Karpas-422 (cell line): ENCODE measurements at regions not wholly inside any gene's neighbourhood (a gene's known extent, or its start where the extent isn't known, plus 50 kb on each side); places are given as distances from the start of the nearest gene placed in this dataset.

Source experiments
- DNase-seq: peaks from one replicate; pipeline ENCODE4 v3.0.0-alpha.2; 2015
- H2AFZ ChIP-seq: fragments of 200-600 bp; sonication (generic); 2 replicates; pipeline ENCODE4 v1.6.1; 2014; ENCODE audit warnings: antibody characterized with exemption, low read length, mixed read lengths
- H3K27ac ChIP-seq: fragments of 200-600 bp; sonication (generic); 2 replicates; pipeline ENCODE4 v1.5.1; 2014; ENCODE audit warnings: mild to moderate bottlenecking, low read length, moderate library complexity
- H3K27me3 ChIP-seq: fragments of 200-600 bp; sonication (generic); 2 replicates; pipeline ENCODE4 v1.6.1; 2014; ENCODE audit warnings: low read length, mixed read lengths
- H3K36me3 ChIP-seq: fragments of 200-600 bp; sonication (generic); 2 replicates; pipeline ENCODE4 v1.6.1; 2014; ENCODE audit warnings: low read length, mixed read lengths; ENCODE audit not compliant: insufficient read depth
- H3K4me1 ChIP-seq: fragments of 200-600 bp; sonication (generic); 2 replicates; pipeline ENCODE4 v1.6.1; 2014; ENCODE audit warnings: mild to moderate bottlenecking, low read length, mixed read lengths
- H3K4me2 ChIP-seq: fragments of 200-600 bp; sonication (generic); 2 replicates; pipeline ENCODE4 v1.6.1; 2014; ENCODE audit warnings: low read length, low read depth, mild to moderate bottlenecking; ENCODE audit not compliant: poor library complexity, severe bottlenecking
- H3K4me3 ChIP-seq: fragments of 200-600 bp; sonication (generic); 2 replicates; pipeline ENCODE4 v1.5.1; 2014; ENCODE audit warnings: mild to moderate bottlenecking, antibody characterized with exemption, low read length, mixed read lengths
- H3K79me2 ChIP-seq: fragments of 200-600 bp; sonication (generic); 2 replicates; pipeline ENCODE4 v1.6.1; 2014; ENCODE audit warnings: mild to moderate bottlenecking, low read length, mixed read lengths
- H3K9ac ChIP-seq: fragments of 200-600 bp; sonication (generic); 2 replicates; pipeline ENCODE4 v1.6.0; 2014; ENCODE audit warnings: low read length
- H3K9me2 ChIP-seq: fragments of 200-600 bp; sonication (generic), shearing (Covaris generic); replicated peaks from 2 replicates; pipeline ENCODE4 v1.6.0; 2014; ENCODE audit warnings: mild to moderate bottlenecking, low read length, moderate library complexity; ENCODE audit not compliant: insufficient read depth
- H3K9me3 ChIP-seq: fragments of 300-700, 200-600 bp; sonication (generic); 2 replicates; pipeline ENCODE4 v1.6.1; 2014; ENCODE audit warnings: low read length, mixed read lengths
- H4K20me1 ChIP-seq: fragments of 200-600 bp; sonication (generic); 2 replicates; pipeline ENCODE4 v1.6.1; 2014; ENCODE audit warnings: mild to moderate bottlenecking, antibody characterized with exemption, low read length, low read depth; ENCODE audit not compliant: insufficient read depth

DNA sequence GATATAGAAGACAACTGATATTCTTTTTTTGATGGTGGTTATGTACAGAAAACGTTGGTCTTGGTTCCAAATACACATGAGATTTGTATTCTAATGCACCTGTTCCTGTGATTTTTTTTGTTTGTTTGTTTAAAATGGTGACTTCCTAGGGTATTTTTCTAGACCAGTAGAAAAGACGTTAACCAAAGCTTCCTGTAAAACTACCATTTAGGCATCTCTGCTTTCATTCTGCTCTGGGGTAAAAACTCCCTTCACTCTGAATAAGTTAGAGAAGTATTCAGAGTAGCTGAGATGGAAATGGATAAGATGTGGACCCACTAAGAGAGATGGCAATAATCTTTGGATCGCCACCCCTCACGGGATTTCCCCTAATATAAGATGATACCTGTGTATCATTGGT lies 343.2 kb upstream of the KLF3 start:
- Histone ChIP-seq H3K79me2 (no peaks in the 10 kb centered on the region), H3K9me2 (no peaks in the 10 kb centered on the region), H3K4me1 (peaks cover 14% of the 10 kb centered on the region), H3K9ac (no peak overlapping the region), H3K27ac (no peak overlapping the region), H3K36me3 (no peaks in the 10 kb centered on the region), H4K20me1 (no peaks in the 10 kb centered on the region), H3K27me3 (no peaks in the 10 kb centered on the region), H2AFZ (no peak overlapping the region), H3K4me3 (no peak overlapping the region), H3K9me3 (no peaks in the 10 kb centered on the region), H3K4me2 (no peak overlapping the region)
- no peak for DNase-seq

DNA sequence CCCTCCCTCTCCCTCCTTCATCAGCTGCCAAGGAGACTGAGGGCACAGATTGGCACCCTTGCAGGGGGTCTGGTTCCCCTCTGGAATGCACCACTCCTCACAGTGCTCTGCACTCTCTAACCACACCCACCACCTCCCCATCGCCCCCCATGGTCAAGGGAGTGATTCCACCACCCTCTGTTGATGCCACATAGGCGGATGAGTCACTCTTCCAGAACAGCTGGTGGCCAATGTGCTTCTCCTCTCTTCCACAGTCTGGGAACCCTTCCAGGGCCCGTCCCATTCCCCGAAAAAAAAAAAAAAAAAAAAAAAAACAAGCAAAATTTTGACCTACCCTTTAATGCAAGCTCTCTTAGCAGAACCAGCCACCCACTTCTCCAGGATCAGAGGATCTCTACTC lies 341.3 kb upstream of the KLF3 start:
- Histone ChIP-seq H3K27ac (no peak overlapping the region), H3K9me3 (no peaks in the 10 kb centered on the region), H3K4me3 (no peak overlapping the region), H3K27me3 (no peaks in the 10 kb centered on the region), H3K36me3 (no peaks in the 10 kb centered on the region), H3K9me2 (no peaks in the 10 kb centered on the region), H3K79me2 (no peaks in the 10 kb centered on the region), H3K4me2 (no peak overlapping the region), H2AFZ (no peak overlapping the region), H3K4me1 (peaks cover 14% of the 10 kb centered on the region), H4K20me1 (no peaks in the 10 kb centered on the region), H3K9ac (no peak overlapping the region)
- DNase-seq: no peak

DNA sequence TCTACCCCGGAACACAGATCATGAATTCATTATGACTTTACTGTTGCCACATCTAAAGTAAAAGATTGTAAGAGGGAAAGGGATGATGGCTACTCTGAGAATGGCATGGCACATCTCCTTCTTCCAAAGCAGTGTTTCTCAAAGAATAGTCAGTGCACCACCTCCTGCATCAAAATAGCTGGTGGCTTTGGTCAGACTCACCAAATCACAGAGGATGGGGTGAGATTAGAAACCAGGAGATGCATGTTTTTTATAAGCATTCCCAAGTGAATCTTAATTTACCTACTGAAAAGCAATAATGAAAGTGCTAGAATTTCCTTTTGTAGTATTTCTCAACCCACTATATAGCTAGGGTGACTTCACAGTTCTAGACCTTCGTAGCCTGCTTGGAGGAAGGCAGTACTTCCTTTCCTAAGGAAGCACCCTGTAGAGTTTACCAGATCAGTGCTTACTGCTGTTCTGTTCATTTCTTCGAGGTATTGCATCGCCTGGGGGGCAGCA lies 340.8 kb upstream of the KLF3 start:
- H3K4me2 ChIP-seq: no peak overlapping the region
- no peak for DNase-seq

DNA sequence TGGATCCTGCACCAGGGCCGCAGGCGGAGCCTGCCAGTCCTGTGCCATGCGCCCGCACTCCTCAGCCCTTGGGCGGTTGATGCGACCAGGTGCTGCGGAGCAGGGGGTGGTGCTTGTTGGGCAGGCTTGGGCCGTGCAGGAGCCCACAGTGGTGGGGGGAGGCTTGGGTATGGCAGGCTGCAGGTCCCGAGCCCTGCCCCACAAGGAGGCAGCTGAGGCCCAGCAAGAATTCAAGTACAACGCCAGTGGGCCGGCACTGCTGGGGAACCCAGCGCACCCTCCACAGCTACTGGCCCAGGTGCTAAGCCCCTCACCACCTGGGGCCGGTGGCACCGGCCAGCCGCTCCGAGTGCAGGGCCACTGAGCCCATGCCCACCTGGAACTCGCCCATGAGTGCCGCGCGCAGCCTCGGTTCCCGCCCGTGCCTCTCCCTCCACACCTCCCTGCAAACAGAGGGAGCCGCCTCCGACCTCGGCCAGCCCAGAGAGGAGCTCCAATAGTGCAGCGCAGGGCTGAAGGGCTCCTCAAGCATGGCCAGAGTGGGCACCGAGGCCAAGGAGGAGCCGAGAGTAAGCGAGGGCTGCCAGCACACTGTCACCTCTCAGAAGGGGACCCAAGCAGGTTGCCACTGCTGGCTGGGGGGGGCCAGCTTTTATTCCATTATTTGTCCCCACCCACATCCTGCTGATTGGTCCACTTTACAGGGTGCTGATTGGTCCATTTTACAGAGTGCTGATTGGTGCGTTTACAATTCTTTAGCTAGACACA lies 339.0 kb upstream of the KLF3 start:
- Histone ChIP-seq H3K27me3 (no peaks in the 10 kb centered on the region), H3K79me2 (no peaks in the 10 kb centered on the region), H3K9me2 (no peaks in the 10 kb centered on the region), H3K27ac (no peak overlapping the region), H3K9me3 (no peaks in the 10 kb centered on the region), H3K4me1 (peaks cover 5% of the 10 kb centered on the region; the same call in 1 of the 2 replicates), H2AFZ (no peak overlapping the region), H3K36me3 (no peaks in the 10 kb centered on the region), H3K4me2 (no peak overlapping the region), H3K4me3 (no peak overlapping the region), H4K20me1 (no peaks in the 10 kb centered on the region), H3K9ac (no peak overlapping the region)
- no peak for DNase-seq

More for the DNA sequence above, 340.8 kb upstream of the KLF3 start:
- H3K9ac ChIP-seq: no peak overlapping the region
- H3K27me3 ChIP-seq: no peaks in the 10 kb centered on the region
- H3K79me2 ChIP-seq: no peaks in the 10 kb centered on the region
- no peaks in the 10 kb centered on the region for H3K9me3 ChIP-seq
- no peak overlapping the region for H3K4me3 ChIP-seq
- H3K4me1 ChIP-seq: peaks cover 16% of the 10 kb centered on the region
- no peak overlapping the region for H2AFZ ChIP-seq
- no peak overlapping the region for H3K27ac ChIP-seq
- H4K20me1 ChIP-seq: no peaks in the 10 kb centered on the region
- H3K36me3 ChIP-seq: no peaks in the 10 kb centered on the region
- no peaks in the 10 kb centered on the region for H3K9me2 ChIP-seq

DNA sequence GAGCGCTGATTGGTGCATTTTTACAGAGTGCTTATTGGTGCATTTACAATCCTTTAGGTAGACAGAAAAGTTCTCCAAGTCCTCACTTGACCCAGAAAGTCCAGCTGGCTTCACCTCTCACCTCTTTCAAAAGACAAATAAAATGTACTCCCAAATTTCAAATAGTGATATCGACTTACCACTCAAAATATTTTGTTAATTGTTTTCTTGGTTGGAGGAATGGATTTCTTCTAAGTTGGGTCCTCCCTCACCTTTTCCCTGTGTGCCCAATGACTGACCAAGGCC lies 338.4 kb upstream of the KLF3 start:
- H3K36me3 ChIP-seq: no peaks in the 10 kb centered on the region
- no peaks in the 10 kb centered on the region for H3K9me3 ChIP-seq
- H3K9me2 ChIP-seq: no peaks in the 10 kb centered on the region
- no peak overlapping the region for H3K4me2 ChIP-seq
- H4K20me1 ChIP-seq: no peaks in the 10 kb centered on the region
- H3K79me2 ChIP-seq: no peaks in the 10 kb centered on the region
- no peaks in the 10 kb centered on the region for H3K27me3 ChIP-seq
- no peak overlapping the region for H3K4me3 ChIP-seq
- peaks cover 5% of the 10 kb centered on the region; the same call in 1 of the 2 replicates for H3K4me1 ChIP-seq
- H3K9ac ChIP-seq: no peak overlapping the region
- H3K27ac ChIP-seq: no peak overlapping the region
- no peak for DNase-seq
- H2AFZ ChIP-seq: no peak overlapping the region

DNA sequence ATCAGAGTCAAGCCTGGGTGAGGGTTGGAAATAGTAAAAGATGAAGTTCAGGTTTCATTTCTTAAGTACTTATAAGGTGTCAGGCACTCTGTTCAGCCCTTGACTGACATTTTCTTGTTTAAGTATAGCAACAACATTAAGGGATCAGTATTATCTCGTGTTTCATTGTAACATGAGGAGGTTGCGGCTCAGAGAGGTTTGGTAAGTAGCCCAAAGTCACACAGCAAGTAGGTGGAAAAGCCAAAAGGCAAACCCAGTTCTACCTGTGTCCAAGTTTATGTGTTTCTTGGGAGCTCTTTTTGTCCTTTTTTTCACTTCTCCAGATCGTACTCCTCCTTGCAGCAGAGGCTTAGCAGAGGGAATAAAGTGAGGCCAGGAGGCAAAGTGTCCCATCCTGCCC lies 337.5 kb upstream of the KLF3 start:
- Histone ChIP-seq H2AFZ (no peak overlapping the region), H3K4me3 (no peak overlapping the region), H3K27ac (no peak overlapping the region), H3K27me3 (no peaks in the 10 kb centered on the region), H3K9ac (no peak overlapping the region), H3K9me2 (no peaks in the 10 kb centered on the region), H3K4me1 (peaks cover 5% of the 10 kb centered on the region; the same call in 1 of the 2 replicates), H3K4me2 (no peak overlapping the region), H3K9me3 (no peaks in the 10 kb centered on the region), H4K20me1 (no peaks in the 10 kb centered on the region), H3K36me3 (no peaks in the 10 kb centered on the region), H3K79me2 (no peaks in the 10 kb centered on the region)
- DNase-seq: no peak

DNA sequence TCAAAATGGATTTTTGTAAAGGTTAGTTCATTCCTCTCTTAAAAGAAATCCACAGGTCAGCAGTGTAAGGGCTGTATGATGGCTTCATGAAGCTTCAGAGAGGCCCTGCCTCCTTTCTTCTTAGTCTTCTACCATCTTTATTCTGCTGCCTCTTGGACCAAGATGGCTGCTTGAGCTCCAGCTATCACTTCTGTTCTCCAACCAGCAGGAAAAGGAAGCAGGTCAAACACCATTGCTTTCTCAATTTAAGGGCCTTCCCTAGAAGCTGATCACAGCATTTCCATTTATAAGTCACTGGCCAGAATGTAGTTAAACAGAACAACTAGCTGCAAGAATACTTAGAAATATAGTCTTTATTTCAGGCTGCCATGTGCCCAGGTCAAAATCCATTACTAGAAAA lies 336.8 kb upstream of the KLF3 start:
- Histone ChIP-seq H2AFZ (no peak overlapping the region), H3K27ac (no peak overlapping the region)

DNA sequence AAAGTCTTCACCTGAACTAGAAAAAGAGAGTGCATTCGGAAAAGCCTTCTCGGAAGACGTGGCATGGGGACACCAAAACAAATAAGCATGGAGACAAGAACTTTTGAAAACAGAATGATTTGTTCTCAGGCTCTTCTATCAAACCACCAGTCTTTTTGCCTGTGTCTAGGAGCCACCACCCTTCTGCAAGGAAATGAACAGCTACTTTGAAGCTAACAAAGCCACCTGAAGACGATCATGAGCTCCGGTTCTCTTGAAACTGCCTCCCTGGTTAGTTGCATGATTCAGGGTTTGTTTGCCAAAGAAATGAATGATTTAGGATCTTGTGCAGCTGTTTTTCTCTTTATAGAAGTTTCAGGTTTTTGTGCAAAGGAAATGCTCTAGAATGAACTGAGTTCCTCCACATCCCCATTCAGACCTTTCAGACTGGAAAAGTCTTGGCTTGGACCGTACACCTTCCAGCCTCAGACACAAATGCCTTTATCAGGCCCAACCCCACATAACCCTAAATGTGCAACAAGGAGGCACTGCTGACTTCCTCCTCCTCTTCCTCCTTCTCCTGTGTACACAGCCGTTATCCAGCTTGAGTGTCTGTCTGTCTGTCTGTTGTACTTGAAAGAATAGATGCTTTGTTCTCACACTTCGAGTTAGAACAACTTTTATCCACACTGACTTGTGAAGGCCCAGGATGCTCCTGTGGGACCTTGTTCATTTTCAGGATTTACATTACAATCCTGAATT lies 334.8 kb upstream of the KLF3 start:
- no peaks in the 10 kb centered on the region for H3K9me3 ChIP-seq
- H3K27me3 ChIP-seq: no peaks in the 10 kb centered on the region
- DNase-seq: no peak
- H2AFZ ChIP-seq: no peak overlapping the region
- H3K36me3 ChIP-seq: no peaks in the 10 kb centered on the region
- H3K79me2 ChIP-seq: no peaks in the 10 kb centered on the region
- H3K4me1 ChIP-seq: peaks cover 5% of the 10 kb centered on the region; the same call in 1 of the 2 replicates
- no peaks in the 10 kb centered on the region for H3K9me2 ChIP-seq
- H3K4me3 ChIP-seq: no peak overlapping the region
- H3K27ac ChIP-seq: no peak overlapping the region
- no peak overlapping the region for H3K4me2 ChIP-seq
- H4K20me1 ChIP-seq: no peaks in the 10 kb centered on the region
- H3K9ac ChIP-seq: no peak overlapping the region

More for the DNA sequence above, 336.8 kb upstream of the KLF3 start:
- no peaks in the 10 kb centered on the region for H3K9me3 ChIP-seq
- no peak overlapping the region for H3K4me2 ChIP-seq
- H3K36me3 ChIP-seq: no peaks in the 10 kb centered on the region
- H3K9me2 ChIP-seq: no peaks in the 10 kb centered on the region
- H3K9ac ChIP-seq: no peak overlapping the region
- peaks cover 5% of the 10 kb centered on the region; the same call in 1 of the 2 replicates for H3K4me1 ChIP-seq
- H3K79me2 ChIP-seq: no peaks in the 10 kb centered on the region
- no peak for DNase-seq
- H3K4me3 ChIP-seq: no peak overlapping the region
- no peaks in the 10 kb centered on the region for H3K27me3 ChIP-seq
- H4K20me1 ChIP-seq: no peaks in the 10 kb centered on the region
